GM18505 (cell line): ENCODE measurements at regions not wholly inside any gene's neighbourhood (a gene's known extent, or its start where the extent isn't known, plus 50 kb on each side); places are given as distances from the start of the nearest gene placed in this dataset.

Source experiments
- ATAC-seq: cut with Tn5 transposase; IDR thresholded peaks from one replicate; pipeline ENCODE4 v1.9.1; 2021; ENCODE audit not compliant: unreplicated experiment
- POLR2A ChIP-seq: IDR thresholded peaks from 4 replicates; pipeline ENCODE4 v1.6.1; 2011; ENCODE audit warnings: borderline replicate concordance; ENCODE audit not compliant: insufficient read depth, insufficient read length; ENCODE audit errors: extremely low read depth

DNA sequence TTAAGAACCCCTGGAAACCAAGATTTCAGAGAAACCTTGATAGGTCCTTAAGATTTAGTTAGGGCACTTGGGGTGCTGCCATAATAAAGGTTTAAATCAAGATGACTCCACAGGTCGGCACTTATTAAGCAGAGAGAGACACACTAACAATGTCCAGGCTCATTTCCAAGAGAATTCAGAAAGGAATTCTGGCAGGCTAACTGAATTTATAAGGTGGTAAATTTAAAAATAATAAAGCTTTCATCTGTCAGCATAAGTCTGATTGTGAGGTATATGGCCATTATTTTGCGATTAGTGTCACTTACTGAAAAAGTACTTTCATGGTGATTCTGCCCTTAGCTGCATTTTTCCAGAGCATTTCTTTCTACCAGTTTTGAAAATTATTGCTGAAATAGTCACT is 472.7 kb downstream of the ARAP2 start:
- TF ChIP-seq POLR2A, result no peak
- ATAC-seq, result no peak

DNA sequence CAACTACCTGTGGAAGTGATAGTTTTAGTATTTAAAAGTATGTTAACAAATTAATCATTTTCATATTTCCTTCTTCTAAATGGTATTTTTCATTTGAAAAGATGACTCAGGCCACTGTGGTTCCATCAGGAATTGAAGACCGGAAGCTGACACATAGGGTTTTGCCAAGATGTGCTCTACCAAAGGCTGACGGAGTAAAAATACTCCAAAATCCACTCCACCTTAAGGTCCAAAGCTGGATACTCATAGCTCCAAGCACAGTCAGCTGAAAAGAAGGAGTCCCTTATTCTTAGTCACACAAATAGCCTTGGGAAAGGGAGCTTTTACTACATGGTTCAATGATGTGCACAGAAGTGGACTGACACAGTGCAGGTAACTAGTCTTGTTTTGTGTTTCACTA is 472.0 kb downstream of the ARAP2 start:
- TF ChIP-seq POLR2A, result no peak
- no peak for ATAC-seq

DNA sequence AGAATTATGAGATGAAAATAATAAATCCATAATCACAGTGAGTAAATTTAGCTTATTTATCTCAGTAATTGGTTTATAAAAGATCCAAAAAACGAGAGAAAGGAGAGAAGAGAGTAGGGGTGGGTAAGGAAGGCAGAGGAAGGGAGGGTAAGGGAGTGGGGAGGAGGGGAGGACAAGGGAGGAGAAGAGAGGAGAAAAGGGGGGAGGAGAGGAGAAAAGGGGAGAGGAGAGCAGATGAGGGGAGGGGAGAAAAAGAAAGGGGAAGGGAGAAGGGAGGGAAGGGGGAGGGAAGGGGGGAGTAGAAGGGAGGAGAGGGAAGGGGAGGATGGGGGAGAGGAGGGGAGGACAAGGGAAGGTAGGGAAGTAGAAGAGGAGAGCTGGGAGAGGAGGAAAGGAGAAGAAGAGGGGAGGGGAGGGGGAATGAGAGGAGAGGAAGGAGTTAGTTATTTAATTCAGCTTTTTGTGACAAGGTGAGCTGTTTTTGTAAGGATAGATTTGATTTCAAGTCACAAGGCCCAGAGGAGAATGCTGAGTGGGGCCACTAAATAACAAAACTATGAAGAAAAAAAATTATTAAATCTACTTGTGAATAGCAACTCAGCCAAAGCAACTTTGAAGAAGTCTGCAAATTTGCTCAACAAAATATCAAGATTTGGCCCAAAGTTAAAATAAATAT is 454.3 kb downstream of the ARAP2 start:
- TF ChIP-seq POLR2A, result no peak
- ATAC-seq, result no peak

DNA sequence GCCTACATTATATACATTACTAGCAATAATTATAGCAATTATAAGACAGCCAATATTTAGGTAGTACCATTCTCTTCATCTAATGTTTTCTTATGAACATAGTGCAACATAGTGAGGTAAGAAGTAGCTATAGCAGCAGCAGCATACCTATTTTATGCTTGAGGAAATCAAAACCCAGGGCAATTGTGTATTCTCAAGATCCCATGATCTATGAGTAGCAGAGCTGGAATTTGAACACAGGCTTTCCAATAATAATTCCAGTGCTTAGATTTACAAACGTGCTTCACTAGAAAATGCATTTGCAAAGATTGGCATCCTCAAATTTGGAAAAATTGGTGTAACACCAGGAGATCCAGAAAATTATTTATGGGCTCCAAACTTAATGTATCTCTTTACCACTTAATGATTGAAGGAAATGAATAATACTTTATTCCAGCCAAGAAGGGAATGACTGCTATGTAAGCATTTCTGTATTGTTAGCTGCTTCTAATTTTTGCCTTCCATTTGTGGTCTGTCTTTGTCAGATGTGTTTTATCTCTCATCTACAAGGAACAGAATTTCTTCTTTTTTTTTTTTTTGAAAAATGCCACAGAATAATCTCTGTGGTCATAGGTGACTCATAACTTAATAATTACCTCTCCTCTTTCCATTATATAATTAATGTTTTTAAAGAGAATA is 451.1 kb downstream of the ARAP2 start:
- TF ChIP-seq POLR2A, result no peak
- no peak for ATAC-seq

DNA sequence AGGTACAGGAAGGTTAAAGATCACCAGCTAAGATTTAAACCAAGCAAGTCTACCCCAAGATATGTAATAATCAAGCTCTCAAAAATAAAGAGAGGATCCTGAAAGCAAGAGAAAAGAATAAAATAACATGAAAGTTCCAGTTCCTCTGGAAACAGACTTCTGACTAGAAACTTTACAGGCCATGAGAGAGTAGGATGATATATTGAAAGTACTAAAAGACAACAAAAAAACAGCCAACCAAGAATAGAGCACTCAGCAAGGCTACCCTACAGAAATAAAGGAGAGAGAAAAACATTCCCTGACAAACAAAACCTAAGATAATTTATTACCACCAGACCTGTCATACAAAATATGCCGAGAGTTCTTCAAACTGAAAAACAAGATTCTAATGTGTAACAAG is 450.5 kb downstream of the ARAP2 start:
- no peak for TF ChIP-seq POLR2A
- no peak for ATAC-seq

DNA sequence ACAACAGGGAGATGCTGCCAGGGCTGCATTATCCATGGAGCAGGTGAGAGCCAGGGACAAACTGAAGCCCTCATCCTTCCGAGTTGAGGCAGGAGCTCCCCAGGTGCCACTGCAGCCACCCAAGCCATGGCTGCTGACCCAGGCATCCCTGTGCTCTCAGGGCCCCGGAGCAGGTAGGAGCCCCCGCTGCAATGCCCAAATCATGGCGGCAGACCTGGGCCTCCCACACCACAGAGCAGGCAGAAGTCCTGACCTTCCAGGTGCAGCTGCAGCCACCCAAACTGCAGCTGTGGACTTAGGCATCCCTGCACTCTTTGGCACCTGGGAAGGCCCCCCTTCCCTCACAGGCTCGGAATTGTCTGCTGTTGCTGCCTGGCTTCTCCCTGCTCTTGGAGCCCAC is 443.6 kb downstream of the ARAP2 start:
- no peak for ATAC-seq
- no peak for TF ChIP-seq POLR2A

DNA sequence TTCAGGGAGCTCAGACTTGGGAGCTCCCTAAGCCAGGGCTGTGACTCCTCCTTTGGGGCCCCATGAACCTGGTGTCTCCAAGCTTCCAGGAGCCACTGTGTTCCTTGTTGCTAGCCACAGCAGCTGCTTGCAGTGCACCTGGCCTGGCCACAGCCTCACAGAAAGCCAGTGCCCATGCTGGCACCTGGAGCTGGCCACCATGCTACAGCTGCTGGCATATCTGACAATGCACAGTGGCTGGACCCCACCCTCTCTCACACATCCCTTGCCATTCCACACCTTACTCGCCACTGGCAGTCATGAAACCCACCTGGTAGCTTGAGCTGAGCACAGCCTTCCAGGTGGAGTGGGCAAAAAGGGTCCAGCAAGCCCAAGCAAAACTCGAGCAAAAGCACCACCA is 441.7 kb downstream of the ARAP2 start:
- TF ChIP-seq POLR2A, result no peak
- no peak for ATAC-seq

DNA sequence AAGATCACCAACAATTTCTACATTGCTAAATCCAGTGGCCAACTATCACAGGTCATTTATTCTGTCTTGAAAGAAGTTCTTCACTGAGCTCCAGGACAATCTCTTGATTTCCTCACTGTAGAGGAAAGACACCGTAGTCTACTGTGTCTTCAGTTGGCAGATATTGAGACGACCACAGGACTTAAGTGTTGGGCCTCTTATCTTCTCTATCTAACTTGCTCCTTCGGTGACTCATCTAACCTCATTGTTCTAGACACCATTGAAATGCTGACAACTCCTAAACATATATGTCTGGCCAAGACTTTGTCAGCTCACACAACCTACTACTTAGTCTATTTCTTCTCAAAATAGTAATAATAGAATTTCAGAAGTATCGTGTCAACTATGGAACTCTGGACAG is 425.8 kb downstream of the ARAP2 start:
- ATAC-seq, result no peak
- no peak for TF ChIP-seq POLR2A

DNA sequence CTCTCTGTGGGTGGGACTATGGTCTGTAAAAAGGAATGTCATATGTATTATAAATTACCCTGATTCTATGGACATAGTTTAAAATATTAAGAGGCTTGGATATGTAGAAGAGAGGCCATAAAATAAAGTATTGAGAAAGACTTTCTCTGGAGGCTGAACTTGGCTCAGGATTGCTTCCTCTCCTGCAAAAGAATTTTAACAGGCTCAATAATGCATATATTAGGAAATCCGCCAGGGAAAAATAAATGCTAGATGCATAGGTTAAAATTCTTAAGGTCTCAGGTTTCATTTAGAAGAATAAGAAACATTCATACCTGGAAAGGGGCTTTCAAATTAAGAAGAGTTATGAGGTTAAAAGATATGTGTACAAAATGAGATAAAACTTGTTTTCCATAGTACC is 424.3 kb downstream of the ARAP2 start:
- TF ChIP-seq POLR2A, result no peak
- ATAC-seq, result no peak

DNA sequence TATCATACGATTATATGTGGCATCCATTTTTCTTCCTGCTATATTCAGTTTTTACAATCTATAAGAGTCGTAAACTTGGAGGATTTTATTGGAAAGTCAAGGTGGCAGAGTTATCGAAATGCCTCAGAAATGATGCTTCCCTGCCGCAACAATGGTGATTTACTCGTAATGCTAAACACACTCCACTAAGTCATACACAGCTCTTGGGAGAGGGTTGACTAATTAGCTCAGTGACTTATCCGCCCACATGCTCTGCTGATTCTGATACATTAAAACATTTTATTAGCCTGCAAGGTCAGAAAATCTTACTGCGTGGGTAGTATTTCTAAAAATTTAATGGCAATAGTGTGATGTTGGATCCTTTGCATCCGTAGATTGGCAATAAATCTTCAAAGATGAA is 420.1 kb downstream of the ARAP2 start:
- ATAC-seq, result no peak
- no peak for TF ChIP-seq POLR2A

DNA sequence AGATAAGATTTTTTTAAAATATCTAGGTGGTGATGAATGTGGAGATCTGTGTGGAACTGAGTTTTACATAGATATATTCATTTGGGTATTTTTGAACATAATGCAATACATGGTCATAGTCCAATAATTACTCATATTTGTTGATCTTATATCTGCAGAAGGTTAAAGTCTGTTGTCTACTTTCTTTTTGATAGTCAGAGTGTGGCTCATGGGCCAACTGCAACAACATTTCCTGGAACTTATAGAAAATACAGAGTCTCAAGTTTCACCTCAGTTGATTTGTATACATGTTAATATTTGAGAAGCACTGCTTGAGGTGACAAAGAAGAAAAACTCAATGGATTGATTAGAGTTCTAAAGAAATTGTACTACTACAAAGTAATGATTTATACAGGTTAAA is 408.4 kb downstream of the ARAP2 start:
- TF ChIP-seq POLR2A, result no peak
- no peak for ATAC-seq

DNA sequence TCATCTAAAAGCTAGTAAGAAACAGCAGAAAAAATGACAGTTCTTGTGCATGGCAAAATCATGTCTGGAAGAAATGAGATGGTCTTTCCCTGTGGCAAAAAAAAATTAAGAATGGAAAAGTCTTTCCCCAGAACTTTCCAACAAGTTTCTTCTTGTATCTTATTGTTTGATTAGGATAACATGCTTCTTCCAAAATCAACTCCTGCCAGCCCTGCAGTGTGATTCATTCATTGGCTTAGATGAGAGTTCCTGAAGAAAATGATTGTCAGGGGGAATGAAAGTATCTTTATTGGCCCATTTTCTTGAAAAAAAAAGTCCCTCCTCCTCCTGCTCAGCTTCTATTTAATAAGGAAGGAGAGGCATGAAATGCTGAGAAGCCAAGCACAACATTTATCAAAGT is 407.7 kb downstream of the ARAP2 start:
- no peak for ATAC-seq
- TF ChIP-seq POLR2A, result no peak

DNA sequence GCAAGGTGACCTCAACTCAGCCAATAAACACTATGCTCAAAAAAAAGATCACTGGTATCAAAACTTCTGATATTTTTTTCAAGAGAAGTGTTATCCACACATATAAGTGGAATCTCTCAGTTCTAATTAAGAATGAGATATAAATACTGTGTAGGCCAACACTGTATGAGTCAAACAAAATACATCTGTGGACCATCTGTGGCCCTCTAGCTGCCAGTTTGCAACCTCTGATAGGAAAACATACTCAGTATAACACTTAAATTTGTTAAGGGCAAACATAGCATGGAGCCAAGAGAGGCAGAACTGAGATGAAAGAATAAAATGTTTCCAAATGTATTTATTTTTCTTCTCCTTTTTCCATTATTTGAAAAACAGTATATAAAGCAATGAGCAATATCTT is 377.3 kb downstream of the ARAP2 start:
- no peak for TF ChIP-seq POLR2A
- no peak for ATAC-seq

DNA sequence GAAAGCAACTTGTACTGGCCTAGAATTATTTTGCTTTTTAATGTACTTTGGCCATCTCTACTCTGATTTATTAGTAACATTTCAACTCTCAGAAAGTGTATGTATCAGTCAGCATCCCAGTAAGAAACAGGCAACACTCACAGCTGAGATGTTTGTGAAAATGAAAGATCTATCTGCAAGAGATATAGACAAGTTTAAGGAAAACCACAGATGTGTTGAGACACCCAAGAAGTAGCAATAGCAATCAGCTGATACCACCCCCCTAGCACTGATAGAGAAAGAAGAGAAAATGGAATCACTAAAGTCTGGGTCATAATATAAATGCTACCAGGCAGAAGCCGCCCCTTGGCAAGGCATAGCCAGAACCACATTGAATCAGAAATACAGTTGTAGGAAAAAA is 372.0 kb downstream of the ARAP2 start:
- no peak for TF ChIP-seq POLR2A
- ATAC-seq, result no peak
